ENCODE measurements at regions not wholly inside any gene's neighbourhood (a gene's known extent, or its start where the extent isn't known, plus 50 kb on each side); places are given as distances from the start of the nearest gene placed in this dataset.

- DNase-seq, result no peak
These were observed 56.6 kb upstream of the SMOC2 start for GRCh38 chr6:168384045-168385036.

- no peak for DNase-seq
These were observed 55.8 kb upstream of the SMOC2 start for GRCh38 chr6:168385037-168385759.

- DNase-seq, result no peak
These were observed 54.9 kb upstream of the SMOC2 start for GRCh38 chr6:168385858-168386735.

- no peak for DNase-seq
These were observed 54.0 kb upstream of the SMOC2 start for GRCh38 chr6:168386973-168387372.

- DNase-seq, result no peak
These were observed 53.6 kb upstream of the SMOC2 start for GRCh38 chr6:168387426-168387825.

- DNase-seq, result no peak
These were observed 53.1 kb upstream of the SMOC2 start for GRCh38 chr6:168387911-168388310.

GRCh38 chr6:168388641-168389633 is 52.0 kb upstream of the SMOC2 start:
- no peak for DNase-seq

- no peak for DNase-seq
These were observed 50.1 kb upstream of the SMOC2 start for GRCh38 chr6:168390749-168391420.

Data from activated T-cell treated with anti-CD3 and anti-CD28 coated beads, Interleukin-2, amount 50 U/mL, for 1 hour (primary cell).